Inflammatory macrophage treated with lipopolysaccharide for 1 hour (primary cell): ENCODE measurements at regions not wholly inside any gene's neighbourhood (a gene's known extent, or its start where the extent isn't known, plus 50 kb on each side); places are given as distances from the start of the nearest gene placed in this dataset.
A peak's percentile ranks its signal among the peaks of the same experiment; 100 is the strongest.
"Not testable (repeated sequence)": the region's sequence is repeated elsewhere in the genome, so short reads cannot be mapped to it uniquely, and the experiment has no call there.

Experiments
- DNase-seq, 2 donors: peaks; one replicate each; pipeline ENCODE4 v3.0.0-alpha.2; 2020 to 2022

DNA sequence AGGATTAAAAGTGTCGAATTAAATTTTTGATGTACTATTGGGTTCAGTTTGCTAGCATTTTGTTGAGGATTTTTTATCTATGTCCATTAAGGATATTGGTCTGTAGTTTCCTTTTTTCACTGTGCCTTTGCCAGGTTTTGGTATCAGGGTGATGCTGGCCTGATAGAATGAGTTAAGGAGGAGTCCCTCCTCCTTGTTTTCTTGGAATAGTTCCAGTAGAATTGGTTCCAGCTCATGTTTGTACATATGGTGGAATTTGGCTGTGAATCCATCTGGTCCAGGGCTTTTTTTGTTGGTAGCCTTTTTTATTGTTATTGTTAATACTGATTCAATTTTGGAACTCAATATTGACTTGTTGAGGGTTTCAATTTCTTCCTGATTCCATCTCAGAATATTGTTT is 141.8 kb downstream of the SIM1 start:
- DNase-seq: no peak

DNA sequence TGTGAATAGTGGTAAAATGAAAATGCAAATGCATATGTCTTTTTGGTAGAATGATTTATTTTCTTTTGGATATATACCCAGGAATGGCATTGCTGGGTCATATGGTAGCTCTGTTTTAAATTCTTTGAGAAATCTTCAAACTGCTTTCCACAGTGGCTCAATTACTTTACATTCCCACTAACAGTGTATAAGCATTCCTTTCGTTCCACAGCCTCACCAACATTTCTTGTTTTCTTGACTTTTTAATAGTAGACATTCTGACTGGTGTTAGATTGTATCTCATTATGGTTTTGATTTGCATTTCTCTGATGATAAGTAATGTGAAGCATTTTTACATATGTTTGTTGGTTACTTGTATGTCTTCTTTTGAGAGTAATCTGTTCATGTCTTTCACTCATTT is 144.0 kb downstream of the SIM1 start:
- no peak for DNase-seq

DNA sequence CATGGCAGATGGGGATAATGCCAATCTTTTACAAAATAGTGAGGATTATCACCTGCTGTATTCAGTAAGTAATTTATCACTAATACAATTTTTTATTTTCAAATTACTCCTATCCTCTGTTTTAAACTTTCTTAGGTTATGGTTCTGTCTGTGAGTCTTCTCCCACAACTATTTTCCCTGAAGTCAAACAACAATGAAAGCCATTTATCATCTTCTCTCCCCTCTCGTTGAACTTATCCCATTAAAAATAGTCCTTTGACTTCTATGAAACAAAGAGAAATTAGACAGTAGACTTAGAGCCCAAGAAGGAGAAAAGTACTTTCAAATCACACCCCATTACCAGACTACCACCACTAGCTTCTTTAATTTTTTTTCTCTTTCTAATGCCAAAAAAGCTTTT is 147.7 kb downstream of the SIM1 start:
- no peak for DNase-seq

DNA sequence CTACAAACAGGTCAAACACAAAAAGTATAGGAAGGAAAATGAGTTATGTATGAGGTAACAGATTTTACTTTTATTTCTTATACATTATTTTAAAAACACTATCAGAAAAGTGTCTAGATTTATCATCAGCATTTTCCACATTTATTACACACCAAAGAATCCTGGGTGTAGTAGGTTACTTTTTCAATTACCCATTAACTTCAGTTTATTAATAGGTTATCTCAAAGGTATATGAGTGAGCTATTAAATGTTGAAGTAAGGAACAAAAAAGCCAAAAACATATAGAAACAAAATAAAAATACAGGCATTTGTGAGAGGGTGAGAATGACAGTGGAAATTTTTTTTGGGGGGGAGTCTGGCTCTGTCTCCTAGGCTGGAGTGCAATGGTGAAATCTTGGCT is 150.5 kb downstream of the SIM1 start:
- DNase-seq: no peak

DNA sequence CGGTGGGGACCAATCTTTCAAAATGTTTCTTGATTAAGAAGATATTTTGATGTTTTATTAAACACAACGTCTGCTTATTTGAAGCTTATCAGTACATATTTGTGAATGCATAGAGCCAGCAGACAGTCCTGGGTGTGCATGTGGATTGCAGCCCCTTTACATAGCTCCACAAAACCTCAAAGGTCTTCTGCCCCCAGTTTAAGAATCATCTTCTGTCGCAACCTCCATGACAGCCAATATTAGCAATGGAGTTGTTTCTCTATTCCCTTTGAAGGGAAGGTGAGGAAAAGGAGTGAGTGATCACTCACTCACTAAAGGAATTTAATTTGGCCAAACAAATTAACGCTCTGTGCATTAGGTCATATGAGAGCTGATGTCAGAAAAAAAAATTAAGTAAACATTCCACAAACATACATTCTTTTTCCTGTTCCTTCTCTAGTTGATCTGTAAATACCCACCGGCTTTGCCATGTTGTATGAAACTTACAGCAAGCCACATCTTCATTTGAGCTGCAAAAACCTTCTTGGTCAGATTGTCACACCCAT is 152.9 kb downstream of the SIM1 start:
- no peak for DNase-seq

DNA sequence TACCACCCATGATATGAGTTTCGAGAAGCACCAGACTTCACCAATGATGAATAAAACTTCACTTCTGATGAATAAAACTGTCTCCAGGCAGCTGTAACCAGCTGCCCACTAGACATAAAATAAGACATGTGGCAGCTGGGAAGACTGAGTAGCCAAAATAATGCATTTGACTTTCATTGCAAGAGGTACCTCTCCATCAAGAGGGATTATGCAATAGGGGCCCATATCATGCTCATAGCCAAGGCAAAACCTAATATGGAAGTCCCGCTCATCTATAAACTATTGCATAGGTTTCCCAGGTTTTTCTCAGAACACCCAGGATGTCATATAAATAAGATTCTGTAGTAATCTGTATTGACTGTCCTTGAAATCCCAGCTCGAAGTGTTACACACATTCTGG is 155.5 kb downstream of the SIM1 start:
- DNase-seq: no peak

DNA sequence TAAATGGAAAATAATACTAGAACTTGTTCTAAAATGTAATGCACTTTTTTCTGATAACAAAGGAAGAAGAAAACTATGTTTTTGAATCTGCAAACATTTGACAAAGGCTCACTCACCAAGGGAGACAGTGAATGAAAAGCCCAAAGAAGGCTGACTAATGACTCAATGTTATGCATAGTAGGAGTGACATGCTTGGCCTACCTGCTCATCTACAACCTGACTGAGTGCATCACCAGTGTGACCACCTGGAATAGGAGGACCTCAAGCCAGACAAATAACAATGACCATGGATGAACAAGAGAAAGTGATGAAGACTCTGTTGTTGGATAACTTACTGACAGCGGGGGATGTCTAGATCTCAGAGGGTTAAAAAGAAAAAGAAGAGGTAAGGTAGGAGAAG is 157.2 kb downstream of the SIM1 start:
- no peak for DNase-seq

DNA sequence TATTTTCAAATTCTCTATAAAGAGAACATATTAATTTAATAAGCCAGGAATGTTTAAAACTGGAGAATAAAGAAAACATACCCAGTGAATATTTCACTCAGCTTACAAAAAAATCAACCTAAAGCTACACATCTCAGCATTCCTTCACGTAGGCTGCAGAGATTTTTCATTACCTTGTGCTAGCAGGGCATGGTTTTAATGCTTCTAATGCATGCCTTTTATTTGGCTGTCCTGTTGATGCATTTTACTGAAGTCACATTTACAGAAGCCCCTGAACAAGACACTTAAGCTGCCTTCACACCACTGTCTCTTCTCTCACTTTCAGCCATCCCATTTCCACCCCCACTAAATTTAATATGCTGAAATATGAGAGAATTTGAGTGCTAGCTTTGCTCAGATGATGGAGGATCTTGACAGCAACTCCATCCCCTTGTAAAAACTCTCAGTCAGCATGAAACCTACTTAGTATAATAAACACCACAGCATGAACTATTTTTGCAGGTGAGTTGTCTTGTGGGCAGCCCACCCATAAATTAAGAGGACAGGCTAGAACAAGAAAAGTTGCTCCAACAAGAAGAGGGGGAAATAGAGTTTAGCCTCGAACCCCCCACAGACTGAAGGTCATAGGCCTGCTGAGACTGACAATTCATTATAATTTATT is 159.4 kb downstream of the SIM1 start:
- no peak for DNase-seq

DNA sequence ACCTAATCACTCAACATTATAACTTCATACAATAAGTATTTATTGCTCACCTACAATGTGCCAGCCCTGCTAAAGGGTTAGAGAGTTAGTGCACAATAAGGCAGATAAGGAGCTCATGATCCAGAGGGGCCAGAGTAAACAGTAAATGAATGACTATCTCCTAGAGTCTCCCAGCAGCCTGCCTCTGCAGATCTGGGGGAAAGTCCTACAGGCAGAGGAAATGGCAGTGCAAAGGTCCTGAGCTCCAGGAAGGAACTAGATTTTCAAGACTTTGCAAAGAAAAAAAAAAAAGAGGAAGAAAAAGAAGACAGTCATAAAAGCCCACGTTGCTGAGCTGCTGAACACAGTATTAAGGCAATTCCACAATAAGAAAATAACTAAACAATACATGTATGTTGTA is 160.1 kb downstream of the SIM1 start:
- peak in 1 of 2 donors; percentile 2 for DNase-seq

DNA sequence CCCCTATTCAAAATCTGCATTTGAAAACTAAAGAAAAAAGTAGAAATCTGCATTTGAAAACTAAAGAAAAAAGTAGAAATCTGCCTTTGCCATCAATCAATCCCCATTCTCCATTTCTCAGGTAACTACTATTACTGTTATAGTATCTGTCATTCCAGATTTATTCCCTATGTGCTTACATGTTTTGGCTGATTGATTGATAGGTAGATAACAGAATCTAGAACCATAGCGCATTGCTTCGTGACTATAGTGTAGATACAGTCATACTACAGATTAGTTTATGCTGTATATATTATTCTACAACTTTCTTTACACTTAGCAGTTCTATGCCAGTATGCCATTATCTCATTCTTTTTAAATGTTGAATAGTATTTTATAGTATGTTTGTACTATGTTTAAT is 163.0 kb downstream of the SIM1 start:
- no peak for DNase-seq

DNA sequence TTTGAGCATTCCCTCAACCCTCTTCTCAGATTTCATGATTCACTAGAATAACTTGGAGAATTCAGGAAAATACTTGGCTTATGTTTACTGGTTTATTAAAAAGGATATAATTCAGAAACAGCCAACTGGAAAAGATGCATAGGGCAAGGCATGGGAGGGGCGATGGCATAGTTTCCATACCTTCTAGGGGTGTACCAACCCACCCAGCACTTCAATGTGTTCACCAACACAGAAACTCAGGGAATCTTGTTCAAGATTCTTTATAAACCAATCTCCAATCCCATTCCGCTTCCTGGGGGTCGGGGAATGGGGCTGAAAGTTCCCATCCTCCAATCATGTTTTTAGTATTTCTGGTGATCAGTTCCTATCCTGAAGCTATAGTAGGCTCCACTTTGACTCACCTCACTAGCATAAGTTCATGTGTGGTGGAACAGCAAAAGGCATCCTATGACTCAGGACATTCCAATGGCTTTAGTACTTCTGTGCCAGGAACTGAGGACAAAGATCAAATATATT is 164.4 kb downstream of the SIM1 start:
- no peak for DNase-seq

DNA sequence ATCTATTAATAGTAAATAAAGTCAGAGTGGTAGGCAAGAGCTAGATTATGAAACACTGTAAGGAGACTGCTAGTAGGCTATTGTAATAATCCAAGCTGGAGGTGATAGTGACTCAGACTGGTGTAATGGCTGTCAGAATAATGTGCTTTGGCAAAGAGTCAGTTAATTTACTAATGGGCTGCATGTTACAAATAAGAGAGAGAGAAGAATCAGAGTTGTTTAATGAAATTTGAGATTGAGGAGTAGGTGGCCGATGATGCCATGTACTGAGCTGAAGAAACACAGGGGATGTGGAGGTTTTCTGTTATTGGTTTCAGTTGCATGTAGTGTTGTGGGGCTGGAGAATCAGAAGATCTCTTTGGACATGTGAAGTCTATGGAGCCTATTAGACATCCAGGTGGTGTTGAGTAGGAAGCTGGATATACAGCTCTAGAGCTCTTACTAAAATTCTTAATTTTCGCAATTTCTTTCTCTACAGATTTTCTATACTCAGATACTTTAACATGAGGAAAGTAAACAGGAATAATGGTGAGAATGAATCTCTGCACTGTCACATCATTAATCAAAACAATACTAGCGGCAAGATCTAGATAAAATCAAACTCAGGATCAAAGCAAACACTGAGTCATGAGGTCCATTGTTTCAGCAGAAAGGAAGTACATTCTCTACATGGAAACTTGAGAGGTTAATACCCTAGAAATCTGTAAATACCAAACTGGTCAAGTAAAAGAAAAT is 167.7 kb downstream of the SIM1 start:
- DNase-seq: no peak

DNA sequence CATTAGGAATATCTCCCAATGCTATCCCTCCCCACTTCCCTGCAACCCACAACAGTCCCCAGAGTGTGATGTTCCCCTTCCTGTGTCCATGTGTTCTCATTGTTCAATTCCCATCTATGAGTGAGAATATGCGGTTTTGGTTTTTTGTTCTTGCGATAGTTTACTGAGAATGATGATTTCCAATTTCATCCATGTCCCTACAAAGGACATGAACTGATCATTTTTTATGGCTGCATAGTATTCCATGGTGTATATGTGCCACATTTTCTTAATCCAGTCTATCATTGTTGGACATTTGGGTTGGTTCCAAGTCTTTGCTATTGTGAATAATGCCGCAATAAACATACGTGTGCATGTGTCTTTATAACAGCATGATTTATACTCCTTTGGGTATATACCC is 169.5 kb downstream of the SIM1 start:
- not testable (repeated sequence) for DNase-seq

DNA sequence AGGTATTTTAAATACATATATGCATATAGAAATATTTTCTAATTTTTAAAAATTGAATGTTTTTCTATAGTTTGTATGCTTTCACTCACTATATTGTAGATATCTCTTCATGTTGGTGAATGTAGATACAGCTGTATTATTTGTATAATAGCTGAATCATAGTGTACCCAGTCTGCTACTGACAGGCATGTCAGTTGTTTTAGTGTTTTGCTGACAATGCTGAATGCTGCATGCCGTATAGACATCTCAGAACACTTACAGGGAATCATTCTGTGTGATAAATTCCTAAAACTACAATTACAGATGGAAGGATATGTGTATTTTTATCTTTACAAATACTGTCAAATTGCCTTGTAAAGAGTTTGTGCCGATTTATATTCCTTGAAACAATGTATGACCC is 175.4 kb downstream of the SIM1 start:
- no peak for DNase-seq

DNA sequence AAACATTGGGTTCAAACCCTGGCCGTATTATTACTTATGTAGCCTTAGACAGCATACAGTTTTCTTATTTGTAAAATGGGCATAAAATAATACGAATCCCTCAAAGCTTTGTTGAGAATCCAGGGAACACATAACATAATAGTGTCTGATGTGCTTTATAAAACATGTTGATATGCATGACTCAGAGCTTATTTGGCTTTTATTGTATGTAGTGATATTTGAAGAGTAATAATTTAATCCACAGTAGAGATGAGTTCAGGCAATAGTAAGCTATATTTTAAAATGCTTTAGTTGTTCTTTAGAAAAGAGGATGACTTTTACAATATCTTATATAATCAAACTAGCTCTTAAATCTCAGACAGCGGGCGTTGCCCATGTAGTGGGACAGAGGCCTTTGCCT is 176.4 kb downstream of the SIM1 start:
- no peak for DNase-seq

DNA sequence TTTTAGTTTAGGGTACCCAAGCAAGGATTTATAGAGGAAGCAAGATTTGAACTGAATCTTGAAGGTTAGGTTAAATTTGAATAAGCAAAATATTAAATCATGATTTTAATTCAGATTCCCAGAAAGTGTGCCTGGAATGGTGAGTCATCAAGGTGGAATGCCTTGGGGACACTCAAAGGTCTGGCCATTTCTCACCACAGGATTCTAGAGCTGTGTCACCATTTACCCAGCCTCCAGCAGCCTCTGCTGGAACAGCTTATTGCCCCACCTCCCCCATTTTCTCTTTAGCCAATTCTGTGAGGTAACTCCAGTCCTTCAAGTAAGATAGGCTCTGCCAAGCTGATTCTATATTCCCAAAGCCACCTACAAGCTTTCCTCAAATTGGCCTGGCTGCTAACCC is 181.4 kb downstream of the SIM1 start:
- DNase-seq: no peak

DNA sequence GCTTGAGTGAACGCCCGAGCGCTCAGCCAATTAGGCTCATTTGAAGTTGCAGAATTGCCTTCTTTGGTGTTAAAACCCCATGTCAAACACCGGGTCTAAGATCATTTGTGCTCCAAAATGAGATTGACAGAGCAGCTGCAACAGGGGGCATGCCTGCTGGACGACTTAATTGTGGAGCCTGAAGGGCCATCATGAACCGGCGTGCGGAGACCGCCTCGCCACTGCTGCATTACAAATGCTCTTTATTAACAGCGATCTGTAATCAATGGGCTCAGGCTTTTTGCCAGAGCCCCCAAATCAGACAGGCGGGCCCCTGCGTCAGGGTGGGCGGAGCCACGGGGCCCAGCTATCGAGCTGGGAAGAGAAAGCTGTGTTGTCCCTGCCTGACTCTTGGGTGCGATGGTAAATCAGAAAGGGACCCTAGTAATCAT is 183.2 kb downstream of the SIM1 start:
- DNase-seq: no peak

DNA sequence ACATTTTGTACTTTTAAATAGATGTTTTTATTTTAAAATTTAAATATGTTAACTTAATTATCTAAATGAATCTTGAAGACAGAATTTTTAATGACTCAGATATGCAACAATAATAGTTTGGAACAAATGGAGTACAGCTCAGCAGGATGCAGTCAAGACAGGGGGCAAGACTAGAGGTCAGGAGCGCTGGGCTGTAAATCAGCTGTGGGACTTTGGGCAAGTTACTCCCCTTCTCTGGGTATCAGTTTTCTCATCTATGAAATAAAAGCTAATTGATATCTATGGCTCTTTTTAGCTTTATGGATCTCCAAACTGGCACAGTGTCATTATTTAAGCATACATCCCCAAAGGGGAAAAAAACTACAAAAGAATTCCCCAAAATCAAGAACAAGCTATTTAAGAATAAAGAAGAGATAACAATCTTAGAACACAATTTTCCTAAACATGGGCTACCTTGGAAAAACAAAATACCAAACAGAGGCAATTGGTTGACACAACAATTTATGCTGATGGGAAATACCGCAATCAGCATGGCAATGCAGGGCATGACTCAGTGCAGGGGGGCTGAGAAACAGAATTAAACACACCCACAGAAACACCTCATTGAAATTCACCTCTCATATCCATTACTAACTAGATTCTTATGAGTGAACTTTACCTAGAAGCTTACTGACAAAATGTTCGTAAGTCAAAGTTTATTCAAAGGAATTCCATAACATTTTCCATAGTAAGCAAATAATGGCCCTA is 188.2 kb downstream of the SIM1 start:
- no peak for DNase-seq

DNA sequence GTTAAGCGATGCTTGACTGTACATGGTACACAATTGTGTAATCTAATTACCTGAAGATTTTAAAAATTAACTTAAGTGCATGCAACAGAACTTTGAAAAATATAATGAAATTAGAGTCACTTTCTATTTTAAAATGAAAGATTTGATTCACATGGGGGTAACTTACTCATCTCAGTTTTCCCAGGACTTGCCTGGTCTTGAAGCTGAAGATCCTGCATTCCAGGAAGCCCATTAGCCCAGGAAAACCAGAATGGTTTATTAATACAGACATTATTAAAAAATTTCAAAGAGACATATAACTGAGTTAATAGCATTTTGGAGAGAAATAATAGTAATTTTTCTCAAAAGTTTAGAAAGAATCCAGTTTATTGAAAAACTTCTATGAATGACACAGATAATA is 190.6 kb downstream of the SIM1 start:
- no peak for DNase-seq

DNA sequence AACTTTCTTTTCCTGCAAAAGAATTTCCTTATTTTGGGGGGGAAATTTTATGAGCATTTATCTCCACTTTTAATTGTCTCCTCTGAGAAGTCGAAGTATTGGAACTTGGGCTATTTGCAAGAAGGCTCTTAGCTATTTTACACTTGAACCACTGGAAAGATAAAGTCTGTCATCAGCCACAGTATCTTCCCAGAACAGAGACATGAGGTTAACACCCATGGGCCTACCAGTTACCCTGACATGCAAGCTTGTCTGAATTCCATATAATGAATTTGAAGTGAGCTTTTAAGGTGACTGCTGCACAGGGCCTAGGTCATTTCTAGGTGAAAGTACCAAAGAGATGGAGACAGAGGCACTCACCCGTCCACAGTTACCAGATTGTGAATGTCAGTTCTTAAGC is 193.1 kb downstream of the SIM1 start:
- no peak for DNase-seq

DNA sequence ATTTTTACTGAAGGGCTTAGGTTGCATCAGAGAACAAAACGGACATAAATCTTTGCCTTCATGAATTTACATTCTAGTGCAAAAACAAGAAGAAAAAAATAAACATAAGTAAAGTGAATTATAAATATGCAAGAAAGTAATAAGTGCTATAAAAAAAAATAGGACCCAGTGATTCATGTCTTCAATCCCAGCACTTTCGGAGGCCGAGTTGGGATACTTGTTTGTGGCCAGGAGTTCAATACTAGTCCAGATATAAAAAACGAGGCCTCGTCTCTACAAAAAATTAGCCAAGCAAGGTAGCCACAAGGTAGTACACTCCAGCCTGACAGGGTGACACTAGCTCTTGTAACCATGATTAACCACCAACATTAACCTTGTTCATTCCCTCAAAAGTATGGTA is 193.5 kb downstream of the SIM1 start:
- DNase-seq: no peak

DNA sequence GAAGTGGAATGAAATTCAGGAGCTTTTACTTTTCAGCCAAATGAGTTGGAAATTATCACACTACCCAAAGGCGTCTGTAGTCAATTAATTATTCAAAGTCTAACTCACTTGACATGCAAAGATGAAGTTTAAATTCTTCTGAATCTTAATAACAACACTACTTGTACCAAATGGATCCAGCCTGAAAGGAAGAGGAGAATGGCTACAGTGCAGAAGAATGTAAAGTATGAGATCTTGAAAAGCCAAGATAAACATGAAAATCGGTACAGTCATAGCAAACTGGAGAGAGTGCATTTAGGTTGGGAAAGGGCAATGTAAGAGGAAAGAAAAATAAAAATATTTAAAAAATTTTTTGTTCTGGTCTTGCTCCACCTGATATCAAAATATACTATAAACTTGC is 195.5 kb downstream of the SIM1 start:
- DNase-seq: no peak

DNA sequence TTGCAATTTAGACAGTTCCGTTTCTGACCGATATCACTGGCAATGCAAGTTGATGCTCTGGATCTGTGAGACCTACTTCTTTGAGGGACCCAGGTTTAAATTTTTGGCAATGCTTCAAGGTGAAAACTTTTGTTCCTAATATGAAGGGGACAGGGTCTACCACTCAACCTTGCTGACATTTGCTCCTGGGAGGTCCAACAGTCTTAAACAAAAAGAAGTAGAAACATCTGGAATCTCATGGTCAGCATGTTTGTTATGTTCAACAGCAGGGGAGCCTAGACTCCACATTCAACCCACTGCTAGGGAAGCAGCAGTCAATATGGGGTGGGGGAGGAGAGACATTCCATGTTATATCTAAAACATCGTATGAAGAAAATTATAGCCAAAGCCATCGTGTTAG is 196.4 kb downstream of the SIM1 start:
- DNase-seq: no peak

DNA sequence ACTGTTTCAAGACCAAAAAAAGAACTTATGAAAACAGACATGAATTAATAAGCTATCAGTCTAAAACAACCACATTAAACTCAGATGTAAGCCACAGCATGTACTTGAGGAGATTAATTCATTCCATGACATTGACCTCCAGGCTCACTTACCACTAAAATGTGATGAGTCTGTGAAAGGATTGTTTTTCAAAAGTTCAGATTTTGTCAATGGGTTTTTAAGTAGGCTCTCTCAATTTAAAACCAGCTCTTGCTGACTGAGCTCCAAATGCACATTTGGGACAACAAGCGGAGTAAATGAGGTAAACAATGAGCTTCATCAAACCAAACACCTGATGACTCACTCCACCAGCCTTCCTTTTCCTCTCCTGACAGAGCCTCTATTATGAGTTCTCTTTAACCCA is 197.0 kb downstream of the SIM1 start:
- no peak for DNase-seq
